ENCODE measurements at regions not wholly inside any gene's neighbourhood (a gene's known extent, or its start where the extent isn't known, plus 50 kb on each side); places are given as distances from the start of the nearest gene placed in this dataset.
"Not testable (repeated sequence)": the region's sequence is repeated elsewhere in the genome, so short reads cannot be mapped to it uniquely, and the experiment has no call there.

- Histone ChIP-seq H3K27ac (ENCODE audit: low read depth, low read length) (no peak overlapping the region), H3K4me3 (ENCODE audit: low read length in 2 of 2) (no peak overlapping the region), H3K27me3 (ENCODE audit: insufficient read depth, low read length) (no peaks in the 10 kb centered on the region), H3K9me3 (ENCODE audit: control insufficient read depth in 1 of 2, low read length in 2 of 2) (no peaks in the 10 kb centered on the region), H3K4me1 (ENCODE audit: insufficient read depth, low read length) (no peaks in the 10 kb centered on the region), H3K36me3 (ENCODE audit: insufficient read depth, low read length) (no peaks in the 10 kb centered on the region)
- no peaks in the 10 kb centered on the region for H3K36me3 Mint-ChIP-seq
- ChIA-PET POLR2A (ENCODE audit: partially characterized antibody) (no interaction called here), CTCF (ENCODE audit: partially characterized antibody) (no interaction called here)
- H3K27ac Mint-ChIP-seq = no peak overlapping the region
- H3K9me3 Mint-ChIP-seq = peaks cover 0 to 3% (median 0%) of the 10 kb centered on the region in 8 donors
- intact Hi-C loops (cut with micrococcal nuclease) = no loop called here
- no peaks in the 10 kb centered on the region for H3K4me1 Mint-ChIP-seq
- DNase-seq = no peak
- no peaks in the 10 kb centered on the region for H3K27me3 Mint-ChIP-seq
- H3K4me3 Mint-ChIP-seq = no peak overlapping the region
These were observed 338.8 kb downstream of the DNAJB9 start for GRCh38 chr7:108908456-108908855.

- Mint-ChIP-seq H3K27ac (no peak overlapping the region), H3K36me3 (no peaks in the 10 kb centered on the region), H3K9me3 (peaks cover 0 to 10% (median 3%) of the 10 kb centered on the region in 8 donors), H3K4me1 (no peaks in the 10 kb centered on the region), H3K4me3 (no peak overlapping the region), H3K27me3 (no peaks in the 10 kb centered on the region)
- H3K27ac ChIP-seq (ENCODE audit: low read depth, low read length) = no peak overlapping the region
- H3K27me3 ChIP-seq (ENCODE audit: insufficient read depth, low read length) = no peaks in the 10 kb centered on the region
- no peaks in the 10 kb centered on the region for H3K4me1 ChIP-seq (ENCODE audit: insufficient read depth, low read length)
- H3K4me3 ChIP-seq (ENCODE audit: low read length in 2 of 2) = no peak overlapping the region
- no peak for DNase-seq
- H3K36me3 ChIP-seq (ENCODE audit: insufficient read depth, low read length) = no peaks in the 10 kb centered on the region
- H3K9me3 ChIP-seq (ENCODE audit: control insufficient read depth in 1 of 2, low read length in 2 of 2) = no peaks in the 10 kb centered on the region
- intact Hi-C loops (cut with micrococcal nuclease) = no loop called here
- ChIA-PET POLR2A (ENCODE audit: partially characterized antibody) (no interaction called here), CTCF (ENCODE audit: partially characterized antibody) (no interaction called here)
These were observed 341.3 kb downstream of the DNAJB9 start for GRCh38 chr7:108911016-108911415.

GRCh38 chr7:108920490-108920889, 350.8 kb downstream of the DNAJB9 start:
- H3K36me3 ChIP-seq (ENCODE audit: insufficient read depth, low read length) = no peaks in the 10 kb centered on the region
- no peaks in the 10 kb centered on the region for H3K27me3 Mint-ChIP-seq
- no peak for DNase-seq
- ChIA-PET POLR2A (ENCODE audit: partially characterized antibody) (no interaction called here), CTCF (ENCODE audit: partially characterized antibody) (no interaction called here)
- H3K4me3 ChIP-seq (ENCODE audit: low read length in 2 of 2) = no peak overlapping the region
- no peaks in the 10 kb centered on the region for H3K4me1 Mint-ChIP-seq
- H3K9me3 Mint-ChIP-seq = peaks cover 8 to 38% (median 13%) of the 10 kb centered on the region in 8 donors
- H3K27ac Mint-ChIP-seq = no peak overlapping the region
- H3K4me1 ChIP-seq (ENCODE audit: insufficient read depth, low read length) = no peaks in the 10 kb centered on the region
- H3K27ac ChIP-seq (ENCODE audit: low read depth, low read length) = no peak overlapping the region
- H3K27me3 ChIP-seq (ENCODE audit: insufficient read depth, low read length) = no peaks in the 10 kb centered on the region
- no peaks in the 10 kb centered on the region for H3K9me3 ChIP-seq (ENCODE audit: control insufficient read depth in 1 of 2, low read length in 2 of 2)
- H3K36me3 Mint-ChIP-seq = no peaks in the 10 kb centered on the region
- intact Hi-C loops (cut with micrococcal nuclease) = no loop called here
- no peak overlapping the region for H3K4me3 Mint-ChIP-seq

- H3K4me1 ChIP-seq (ENCODE audit: insufficient read depth, low read length); H3K36me3 Mint-ChIP-seq; DNase-seq; H3K27me3 Mint-ChIP-seq; H3K27ac Mint-ChIP-seq; intact Hi-C loops (cut with micrococcal nuclease); H3K4me3 ChIP-seq (ENCODE audit: low read length in 2 of 2); H3K4me3 Mint-ChIP-seq; H3K27ac ChIP-seq (ENCODE audit: low read depth, low read length); POLR2A ChIA-PET (ENCODE audit: partially characterized antibody); H3K9me3 ChIP-seq (ENCODE audit: control insufficient read depth in 1 of 2, low read length in 2 of 2); H3K4me1 Mint-ChIP-seq; H3K27me3 ChIP-seq (ENCODE audit: insufficient read depth, low read length); H3K36me3 ChIP-seq (ENCODE audit: insufficient read depth, low read length); CTCF ChIA-PET (ENCODE audit: partially characterized antibody): not testable (repeated sequence)
- peaks cover 0 to 23% (median 8%) of the 10 kb centered on the region in 8 donors for H3K9me3 Mint-ChIP-seq
These were observed 373.4 kb downstream of the DNAJB9 start for GRCh38 chr7:108943048-108943447.

GRCh38 chr7:108947526-108947925, 377.9 kb downstream of the DNAJB9 start:
- H3K27ac ChIP-seq (ENCODE audit: low read depth, low read length) = no peak overlapping the region
- no peaks in the 10 kb centered on the region for H3K36me3 ChIP-seq (ENCODE audit: insufficient read depth, low read length)
- Mint-ChIP-seq H3K4me1 (no peaks in the 10 kb centered on the region), H3K27me3 (no peaks in the 10 kb centered on the region), H3K9me3 (peaks cover 0 to 12% (median 7%) of the 10 kb centered on the region in 8 donors), H3K36me3 (no peaks in the 10 kb centered on the region), H3K4me3 (no peak overlapping the region), H3K27ac (no peak overlapping the region)
- intact Hi-C loops (cut with micrococcal nuclease) = no loop called here
- DNase-seq = no peak
- H3K27me3 ChIP-seq (ENCODE audit: insufficient read depth, low read length) = no peaks in the 10 kb centered on the region
- H3K9me3 ChIP-seq (ENCODE audit: control insufficient read depth in 1 of 2, low read length in 2 of 2) = no peaks in the 10 kb centered on the region
- ChIA-PET POLR2A (ENCODE audit: partially characterized antibody) (no interaction called here), CTCF (ENCODE audit: partially characterized antibody) (no interaction called here)
- no peaks in the 10 kb centered on the region for H3K4me1 ChIP-seq (ENCODE audit: insufficient read depth, low read length)
- no peak overlapping the region for H3K4me3 ChIP-seq (ENCODE audit: low read length in 2 of 2)

GRCh38 chr7:108972004-108972403, 402.3 kb downstream of the DNAJB9 start:
- no peak overlapping the region for H3K4me3 ChIP-seq (ENCODE audit: low read length in 2 of 2)
- H3K27me3 ChIP-seq (ENCODE audit: insufficient read depth, low read length) = no peaks in the 10 kb centered on the region
- no peaks in the 10 kb centered on the region for H3K4me1 ChIP-seq (ENCODE audit: insufficient read depth, low read length)
- ChIA-PET POLR2A (ENCODE audit: partially characterized antibody) (no interaction called here), CTCF (ENCODE audit: partially characterized antibody) (no interaction called here)
- Mint-ChIP-seq H3K27me3 (no peaks in the 10 kb centered on the region), H3K4me1 (no peaks in the 10 kb centered on the region), H3K4me3 (no peak overlapping the region), H3K36me3 (no peaks in the 10 kb centered on the region), H3K27ac (no peak overlapping the region), H3K9me3 (peaks cover 0 to 2% (median 0%) of the 10 kb centered on the region in 8 donors)
- intact Hi-C loops (cut with micrococcal nuclease) = no loop called here
- no peak overlapping the region for H3K27ac ChIP-seq (ENCODE audit: low read depth, low read length)
- DNase-seq = no peak
- H3K9me3 ChIP-seq (ENCODE audit: control insufficient read depth in 1 of 2, low read length in 2 of 2) = no peaks in the 10 kb centered on the region
- H3K36me3 ChIP-seq (ENCODE audit: insufficient read depth, low read length) = no peaks in the 10 kb centered on the region

- CTCF ChIA-PET (ENCODE audit: partially characterized antibody) = no interaction called here
- Histone ChIP-seq H3K27me3 (ENCODE audit: insufficient read depth, low read length) (no peaks in the 10 kb centered on the region), H3K36me3 (ENCODE audit: insufficient read depth, low read length) (no peaks in the 10 kb centered on the region), H3K4me3 (ENCODE audit: low read length in 2 of 2) (no peak overlapping the region), H3K27ac (ENCODE audit: low read depth, low read length) (no peak overlapping the region), H3K4me1 (ENCODE audit: insufficient read depth, low read length) (no peaks in the 10 kb centered on the region), H3K9me3 (ENCODE audit: control insufficient read depth in 1 of 2, low read length in 2 of 2) (no peaks in the 10 kb centered on the region)
- Mint-ChIP-seq H3K9me3 (peaks cover 0 to 5% (median under 1%) of the 10 kb centered on the region in 8 donors), H3K4me1 (no peaks in the 10 kb centered on the region), H3K36me3 (no peaks in the 10 kb centered on the region), H3K27ac (no peak overlapping the region), H3K4me3 (no peak overlapping the region), H3K27me3 (no peaks in the 10 kb centered on the region)
- POLR2A ChIA-PET (ENCODE audit: partially characterized antibody) = no interaction called here
- intact Hi-C loops (cut with micrococcal nuclease) = no loop called here
- DNase-seq = no peak
These were observed 403.4 kb downstream of the DNAJB9 start for GRCh38 chr7:108973075-108973474.

GRCh38 chr7:108974641-108975040, 405.0 kb downstream of the DNAJB9 start:
- CTCF ChIA-PET (ENCODE audit: partially characterized antibody) = no interaction called here
- H3K4me1 ChIP-seq (ENCODE audit: insufficient read depth, low read length) = no peaks in the 10 kb centered on the region
- no peak overlapping the region for H3K4me3 Mint-ChIP-seq
- H3K4me3 ChIP-seq (ENCODE audit: low read length in 2 of 2) = no peak overlapping the region
- H3K9me3 ChIP-seq (ENCODE audit: control insufficient read depth in 1 of 2, low read length in 2 of 2) = no peaks in the 10 kb centered on the region
- peaks cover 2 to 15% (median 5%) of the 10 kb centered on the region in 8 donors for H3K9me3 Mint-ChIP-seq
- intact Hi-C loops (cut with micrococcal nuclease) = no loop called here
- no peaks in the 10 kb centered on the region for H3K27me3 ChIP-seq (ENCODE audit: insufficient read depth, low read length)
- H3K27ac Mint-ChIP-seq = no peak overlapping the region
- no peak overlapping the region for H3K27ac ChIP-seq (ENCODE audit: low read depth, low read length)
- POLR2A ChIA-PET (ENCODE audit: partially characterized antibody) = no interaction called here
- no peak for DNase-seq
- H3K4me1 Mint-ChIP-seq = no peaks in the 10 kb centered on the region
- peaks cover 0 to 1% of the 10 kb centered on the region in 2 donors for H3K36me3 Mint-ChIP-seq
- no peaks in the 10 kb centered on the region for H3K36me3 ChIP-seq (ENCODE audit: insufficient read depth, low read length)
- H3K27me3 Mint-ChIP-seq = no peaks in the 10 kb centered on the region
